SKM-1 treated with dmso at 0.1 percent for 144 hours (cell line): ENCODE measurements at regions not wholly inside any gene's neighbourhood (a gene's known extent, or its start where the extent isn't known, plus 50 kb on each side); places are given as distances from the start of the nearest gene placed in this dataset.
"Not testable (repeated sequence)": the region's sequence is repeated elsewhere in the genome, so short reads cannot be mapped to it uniquely, and the experiment has no call there.

Source experiments
- DNase-seq: peaks from one replicate; lab custom pipeline; 2025; ENCODE audit not compliant: unreplicated experiment; lab: John Stamatoyannopoulos, UW

- DNase-seq: no peak
Measured at GRCh38 chr16:87161822-87162676, 155.1 kb downstream of the C16orf95 start.

DNA sequence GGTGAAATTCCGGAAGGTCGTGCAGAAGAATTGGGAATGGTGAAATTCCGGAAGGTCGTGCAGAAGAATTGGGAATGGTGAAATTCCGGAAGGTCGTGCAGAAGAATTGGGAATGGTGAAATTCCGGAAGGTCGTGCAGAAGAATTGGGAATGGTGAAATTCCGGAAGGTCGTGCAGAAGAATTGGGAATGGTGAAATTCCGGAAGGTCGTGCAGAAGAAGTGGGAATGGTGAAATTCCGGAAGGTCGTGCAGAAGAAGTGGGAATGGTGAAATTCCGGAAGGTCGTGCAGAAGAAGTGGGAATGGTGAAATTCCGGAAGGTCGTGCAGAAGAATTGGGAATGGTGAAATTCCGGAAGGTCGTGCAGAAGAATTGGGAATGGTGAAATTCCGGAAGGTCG lies 154.4 kb downstream of the C16orf95 start:
- not testable (repeated sequence) for DNase-seq

DNA sequence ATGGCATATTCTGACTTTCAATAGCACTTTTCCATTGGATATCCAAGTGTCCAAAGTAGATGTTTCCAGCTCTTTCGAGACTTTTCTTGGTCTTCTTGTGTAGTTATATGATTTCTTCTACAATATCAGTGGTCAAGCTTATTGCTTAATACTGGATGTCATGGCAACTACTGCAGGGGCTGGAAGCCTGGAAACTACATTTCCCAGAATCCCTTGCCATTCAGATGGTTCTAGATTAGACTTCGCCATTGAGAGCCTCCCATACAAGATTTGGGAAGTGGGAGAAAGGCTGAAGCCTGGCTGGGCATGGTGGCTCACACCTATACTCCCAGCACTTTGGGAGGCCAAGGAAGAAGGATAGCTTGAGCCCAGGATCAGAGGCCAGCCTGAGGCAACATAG lies 153.6 kb downstream of the C16orf95 start:
- DNase-seq: no peak

DNA sequence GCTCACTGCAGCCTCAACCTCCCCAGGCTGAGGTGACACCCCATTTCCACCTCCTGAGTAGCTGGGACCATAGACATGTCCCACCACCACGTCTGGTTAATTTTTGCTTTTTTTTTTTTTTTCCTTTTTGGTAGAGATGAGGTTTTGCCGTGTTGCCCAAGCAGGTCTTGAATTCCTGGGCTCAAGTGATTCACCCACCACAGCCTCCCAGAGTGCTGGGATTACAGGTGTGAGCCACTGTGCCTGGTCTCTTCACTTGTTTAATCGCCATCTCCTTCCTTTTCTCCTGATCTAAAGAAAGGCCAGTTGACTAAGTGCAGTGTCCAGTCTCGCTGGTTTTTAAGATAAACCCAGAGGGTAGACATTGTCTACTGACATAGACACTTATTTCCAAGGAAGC lies 152.0 kb downstream of the C16orf95 start:
- DNase-seq: no peak

GRCh38 chr16:87165885-87166284 lies 151.3 kb downstream of the C16orf95 start:
- no peak for DNase-seq

DNA sequence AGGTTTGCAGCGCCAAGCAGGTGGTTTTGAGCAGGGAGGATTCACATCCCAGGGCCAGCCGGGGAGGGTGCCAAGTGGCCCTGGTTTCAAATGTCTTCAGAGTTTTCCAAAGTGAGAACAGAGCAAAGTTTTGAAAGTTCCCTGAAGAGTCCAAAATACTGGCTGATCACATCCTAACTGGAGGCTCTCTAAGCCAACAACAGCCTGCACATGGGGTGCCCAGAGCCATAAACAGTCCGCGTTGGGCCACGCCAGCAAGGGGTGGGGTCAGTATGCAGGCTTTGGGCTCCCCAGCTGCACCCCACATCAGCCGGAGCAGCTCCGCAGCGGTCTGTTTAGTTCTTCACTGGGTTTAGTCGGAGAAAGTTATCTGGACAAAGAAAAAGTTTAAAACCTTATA lies 150.9 kb downstream of the C16orf95 start:
- no peak for DNase-seq

GRCh38 chr16:87166934-87167333 lies 150.3 kb downstream of the C16orf95 start:
- no peak for DNase-seq

DNA sequence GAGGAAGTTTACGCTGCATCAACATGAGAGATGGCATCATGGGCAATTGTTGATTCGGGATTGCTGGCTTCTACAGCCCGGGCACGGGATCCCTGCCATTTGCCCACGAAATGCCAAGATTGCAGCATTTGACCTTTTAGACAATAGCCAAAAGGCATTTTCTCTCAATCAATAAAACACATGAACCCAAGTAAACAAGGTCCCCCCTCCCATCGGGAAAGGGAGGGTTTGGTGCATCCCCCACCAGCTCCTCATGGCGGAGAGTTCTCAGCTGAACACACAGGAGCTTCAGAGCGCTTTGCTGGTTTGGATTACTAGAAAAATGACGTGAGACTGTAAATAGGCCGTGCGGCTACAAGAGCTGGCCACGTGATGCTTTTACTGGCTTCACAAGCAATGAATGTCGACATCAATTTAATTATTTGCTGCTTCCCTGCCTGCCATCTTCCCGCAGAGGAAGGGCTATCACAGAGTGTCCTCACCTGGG lies 147.6 kb downstream of the C16orf95 start:
- DNase-seq: no peak

DNA sequence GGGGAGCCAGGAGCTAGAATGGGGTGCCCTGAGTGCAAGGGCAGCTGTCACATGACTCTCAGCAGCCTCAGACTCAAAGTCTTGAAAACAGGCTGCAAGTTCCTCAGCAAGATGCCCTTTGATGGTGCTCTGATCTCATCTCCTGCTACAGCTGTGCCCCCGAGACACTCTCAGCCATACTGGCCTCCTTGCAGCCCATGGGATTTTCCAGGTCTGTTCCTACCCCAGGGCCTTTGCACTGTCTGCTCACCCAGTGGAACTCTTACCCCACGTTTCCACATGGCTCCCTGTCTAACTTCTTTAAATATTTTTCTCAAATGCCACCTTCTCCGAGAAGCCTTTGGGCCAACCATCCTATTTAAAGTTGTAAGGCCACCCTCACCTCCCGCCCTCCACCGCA lies 146.9 kb downstream of the C16orf95 start:
- DNase-seq: no peak

- DNase-seq: no peak
Measured at GRCh38 chr16:87171723-87172122, 145.5 kb downstream of the C16orf95 start.

GRCh38 chr16:87172632-87173031 lies 144.6 kb downstream of the C16orf95 start:
- no peak for DNase-seq

- DNase-seq: no peak
Measured at GRCh38 chr16:87173294-87173893, 143.8 kb downstream of the C16orf95 start.

DNA sequence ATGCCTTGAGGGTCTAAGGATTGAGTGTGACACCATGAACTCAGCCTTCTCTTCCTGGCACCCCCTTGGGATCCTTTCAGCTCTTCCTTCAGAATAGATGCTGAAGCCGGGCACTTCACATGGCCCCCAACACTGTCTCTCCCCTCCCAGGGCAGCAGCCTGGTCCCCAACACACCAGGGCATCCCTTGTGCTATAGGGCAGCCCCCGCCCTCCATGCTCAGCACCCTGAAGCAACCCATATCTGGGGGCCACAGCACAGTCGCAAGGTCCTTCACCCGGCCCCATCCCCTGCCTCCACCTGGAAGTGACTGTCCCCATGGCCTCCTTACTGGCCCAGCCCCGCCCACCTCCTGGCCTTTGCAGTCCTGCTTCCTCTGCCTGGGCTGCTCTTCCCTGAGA lies 143.1 kb downstream of the C16orf95 start:
- DNase-seq: no peak

- no peak for DNase-seq
Measured at GRCh38 chr16:87176735-87177134, 140.5 kb downstream of the C16orf95 start.

DNA sequence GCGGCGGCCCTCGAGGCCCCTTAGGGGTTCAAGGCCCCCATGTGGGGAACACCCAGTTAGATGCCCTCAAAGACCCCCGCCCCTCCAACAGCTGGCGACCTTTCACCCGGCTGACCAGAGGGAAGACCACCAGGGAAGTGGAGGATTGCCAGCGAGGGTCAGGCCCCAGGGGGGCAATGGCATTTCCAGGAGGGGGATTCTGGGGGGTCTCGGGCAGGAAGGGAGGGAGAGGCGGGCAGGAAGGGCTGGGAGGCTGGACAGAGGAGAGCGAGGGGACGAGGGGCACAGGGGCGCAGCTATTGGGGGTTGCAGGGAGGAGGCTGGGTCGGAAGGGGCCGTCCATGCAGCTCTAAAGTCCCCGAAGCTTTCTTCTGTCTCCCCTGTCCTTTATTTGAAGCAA lies 139.5 kb downstream of the C16orf95 start:
- no peak for DNase-seq

- DNase-seq: no peak
Measured at GRCh38 chr16:87178177-87178863, 138.9 kb downstream of the C16orf95 start.

DNA sequence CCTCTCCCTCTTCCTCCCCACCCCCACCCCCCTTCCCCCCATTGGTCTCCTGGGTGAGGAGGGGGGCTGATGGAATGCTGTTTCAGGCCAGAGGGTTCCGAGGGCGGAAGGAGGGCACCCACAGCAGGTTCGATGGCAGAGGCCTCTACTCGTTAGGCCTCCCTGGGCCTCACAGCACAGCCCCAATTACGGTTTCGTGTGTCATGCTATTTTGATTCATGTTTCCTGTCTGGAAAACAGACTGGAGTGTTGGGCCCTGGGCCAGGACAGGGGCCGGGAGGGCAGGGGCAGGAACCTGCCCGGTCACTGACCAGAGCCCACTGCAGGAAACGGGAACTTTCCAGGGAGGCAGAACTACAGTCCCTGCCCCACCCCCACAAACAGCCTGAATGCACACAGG lies 138.2 kb downstream of the C16orf95 start:
- no peak for DNase-seq

- DNase-seq: no peak
Measured at GRCh38 chr16:87180069-87180468, 137.1 kb downstream of the C16orf95 start.

DNA sequence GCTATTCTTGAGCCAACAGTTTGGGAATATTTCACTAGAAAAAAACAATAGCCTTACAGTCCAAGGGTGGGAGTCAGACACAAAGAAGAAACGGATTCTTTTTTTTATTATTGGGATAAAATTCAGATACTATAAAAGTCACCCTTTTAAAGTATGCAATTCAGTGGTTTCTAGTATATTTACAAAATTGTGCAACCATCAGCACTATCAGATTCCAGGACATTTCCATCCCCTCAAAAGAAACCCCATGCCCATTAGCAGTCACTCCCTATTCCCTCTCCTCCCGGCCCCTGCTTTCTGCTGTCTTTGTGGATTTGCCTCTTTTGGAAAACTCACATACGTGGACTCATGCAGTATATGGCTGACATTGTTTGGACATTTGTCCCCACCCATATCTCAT lies 134.4 kb downstream of the C16orf95 start:
- no peak for DNase-seq

DNA sequence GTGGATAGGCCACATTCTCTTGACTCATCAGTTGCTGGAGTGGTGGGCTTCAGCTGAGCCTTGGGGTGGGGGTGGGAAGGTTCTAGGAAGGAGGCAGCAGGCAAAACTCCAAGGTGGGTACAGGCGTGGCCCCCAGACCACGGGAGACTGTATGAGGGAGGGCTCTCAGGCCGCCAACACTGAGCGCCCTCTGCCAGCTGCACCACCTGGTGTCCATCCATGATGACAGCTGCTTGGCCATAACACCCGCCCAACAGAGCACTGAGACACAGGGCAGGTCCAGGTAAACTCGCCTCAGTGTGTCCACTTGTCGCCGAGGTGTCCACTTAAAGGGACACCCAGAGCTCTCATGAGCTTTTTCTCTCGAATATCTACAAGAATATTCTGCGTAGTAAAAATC lies 133.5 kb downstream of the C16orf95 start:
- no peak for DNase-seq

DNA sequence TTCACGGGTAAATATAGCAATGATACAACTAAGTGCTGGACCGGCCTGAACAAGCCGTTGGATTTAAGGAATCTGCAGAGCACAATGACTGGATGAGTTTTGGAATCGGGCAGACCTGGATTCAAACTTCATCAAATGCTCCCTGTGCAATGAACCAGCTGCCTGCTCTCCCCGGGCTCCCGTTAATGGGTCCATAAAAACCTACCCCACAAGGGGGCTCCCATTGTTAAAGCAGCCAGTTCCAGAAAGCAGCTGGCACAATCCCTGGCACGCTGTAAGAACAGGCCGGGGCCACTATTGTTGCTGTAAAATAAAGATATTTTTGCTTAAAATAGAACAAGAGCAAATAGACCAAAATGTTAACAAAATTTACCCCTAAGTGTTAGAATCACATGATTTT lies 131.9 kb downstream of the C16orf95 start:
- no peak for DNase-seq

DNA sequence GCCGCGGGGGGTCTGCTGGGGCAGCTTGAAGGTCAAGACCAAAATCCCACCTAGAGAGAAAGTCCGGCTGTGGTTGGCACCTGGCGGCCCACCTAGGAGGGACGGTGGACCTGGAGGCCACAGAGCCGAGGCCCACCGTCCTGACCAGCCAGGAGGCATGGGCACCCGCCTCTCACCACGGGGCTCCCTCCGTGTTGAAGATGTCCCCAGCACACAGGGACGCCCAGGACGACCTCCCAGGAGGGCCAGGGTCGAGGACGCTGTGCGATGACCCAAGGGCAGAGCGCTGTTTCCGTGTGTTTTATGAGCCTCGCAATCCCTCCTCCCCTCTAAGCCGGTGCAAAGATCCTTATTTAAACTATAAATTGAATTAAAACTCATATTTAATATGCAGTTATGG lies 131.2 kb downstream of the C16orf95 start:
- no peak for DNase-seq
